ENCODE measurements at regions not wholly inside any gene's neighbourhood (a gene's known extent, or its start where the extent isn't known, plus 50 kb on each side); places are given as distances from the start of the nearest gene placed in this dataset.

DNA sequence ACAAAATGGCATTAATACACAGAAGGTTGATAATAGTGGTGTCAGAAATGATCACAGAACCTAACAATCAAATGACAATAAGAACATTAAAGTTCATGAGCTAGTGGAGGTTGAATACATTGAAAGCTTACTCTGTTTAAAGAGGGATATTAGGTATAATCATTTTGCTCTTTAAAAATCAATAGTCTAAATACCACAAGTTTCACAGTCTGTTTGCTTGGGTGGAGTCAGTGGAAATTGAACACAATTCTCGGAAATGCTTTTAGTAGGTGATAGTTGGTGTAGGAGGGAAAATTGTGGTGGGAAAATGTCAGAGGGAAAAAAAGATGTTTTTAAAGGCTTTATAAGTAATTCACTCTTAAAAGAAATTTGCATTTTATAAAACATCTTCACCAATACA, 197.1 kb downstream of the GLUD2 start:
- TF ChIP-seq, protein P1, sequence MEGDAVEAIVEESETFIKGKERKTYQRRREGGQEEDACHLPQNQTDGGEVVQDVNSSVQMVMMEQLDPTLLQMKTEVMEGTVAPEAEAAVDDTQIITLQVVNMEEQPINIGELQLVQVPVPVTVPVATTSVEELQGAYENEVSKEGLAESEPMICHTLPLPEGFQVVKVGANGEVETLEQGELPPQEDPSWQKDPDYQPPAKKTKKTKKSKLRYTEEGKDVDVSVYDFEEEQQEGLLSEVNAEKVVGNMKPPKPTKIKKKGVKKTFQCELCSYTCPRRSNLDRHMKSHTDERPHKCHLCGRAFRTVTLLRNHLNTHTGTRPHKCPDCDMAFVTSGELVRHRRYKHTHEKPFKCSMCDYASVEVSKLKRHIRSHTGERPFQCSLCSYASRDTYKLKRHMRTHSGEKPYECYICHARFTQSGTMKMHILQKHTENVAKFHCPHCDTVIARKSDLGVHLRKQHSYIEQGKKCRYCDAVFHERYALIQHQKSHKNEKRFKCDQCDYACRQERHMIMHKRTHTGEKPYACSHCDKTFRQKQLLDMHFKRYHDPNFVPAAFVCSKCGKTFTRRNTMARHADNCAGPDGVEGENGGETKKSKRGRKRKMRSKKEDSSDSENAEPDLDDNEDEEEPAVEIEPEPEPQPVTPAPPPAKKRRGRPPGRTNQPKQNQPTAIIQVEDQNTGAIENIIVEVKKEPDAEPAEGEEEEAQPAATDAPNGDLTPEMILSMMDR (IDR thresholded peaks at IDR 0.05): no peak
- no peak for TF ChIP-seq POLR2A (IDR thresholded peaks at IDR 0.05)

Data from testis (tissue), 2 donors.